SU-DHL-6 (cell line): ENCODE measurements at regions not wholly inside any gene's neighbourhood (a gene's known extent, or its start where the extent isn't known, plus 50 kb on each side); places are given as distances from the start of the nearest gene placed in this dataset.

Source experiments
- CTCF ChIP-seq: fragments of 200-600 bp; sonication (generic); IDR thresholded peaks from one replicate; pipeline ENCODE4 v1.5.1; 2017; ENCODE audit warnings: antibody characterized with exemption, mild to moderate bottlenecking, low read length, moderate library complexity; ENCODE audit not compliant: insufficient read depth, poor library complexity, severe bottlenecking
- EZH2phosphoT487 ChIP-seq: fragments of 200-600 bp; sonication (generic), shearing (Covaris generic); conservative IDR thresholded peaks from 2 replicates; pipeline ENCODE4 v1.6.1; 2018; ENCODE audit warnings: mild to moderate bottlenecking, antibody characterized with exemption, low read length, moderate library complexity, mixed read lengths

- TF ChIP-seq CTCF (no peak), EZH2phosphoT487 (no peak)
Measured at GRCh38 chr10:91024541-91024940, 103.7 kb upstream of the ANKRD1 start.
